CD14-positive monocyte (primary cell): ENCODE measurements at regions not wholly inside any gene's neighbourhood (a gene's known extent, or its start where the extent isn't known, plus 50 kb on each side); places are given as distances from the start of the nearest gene placed in this dataset.

ENCODE experiments used
- DNase-seq, 3 donors: peaks; one replicate each; pipeline ENCODE4 v3.0.0-alpha.2; 2011 to 2022
- H2AFZ ChIP-seq: 2 replicates; pipeline ENCODE4 v1.6.0; 2012; ENCODE audit warnings: mild to moderate bottlenecking, low read depth, low read length, inconsistent platforms; ENCODE audit not compliant: insufficient read depth, poor library complexity, severe bottlenecking
- H3K27ac ChIP-seq, 2 donors: 1 replicate in 1 of 2; 2 replicates in 1 of 2; pipeline ENCODE4 v1.5.1; 2012 to 2013; ENCODE audit warnings: low read length in 2 of 2, control low read depth in 1 of 2, inconsistent platforms in 1 of 2, low read depth in 1 of 2, mild to moderate bottlenecking in 1 of 2
- H3K27me3 ChIP-seq, 2 donors: one replicate each; pipeline versions ENCODE4 v1.6.0 to v1.6.1; 2011 to 2013; ENCODE audit warnings: low read length in 2 of 2; ENCODE audit not compliant: control insufficient read depth in 2 of 2, insufficient read depth in 2 of 2
- H3K36me3 ChIP-seq, 2 donors: replicated peaks in 1 of 2; 1 replicate in 1 of 2; 2 replicates in 1 of 2; pipeline versions ENCODE4 v1.5.1 to v1.6.1; 2012 to 2013; ENCODE audit warnings: low read length in 2 of 2, control low read depth in 1 of 2, inconsistent platforms in 1 of 2, mild to moderate bottlenecking in 1 of 2; ENCODE audit not compliant: insufficient read depth in 2 of 2, control insufficient read depth in 1 of 2
- H3K4me1 ChIP-seq, 2 donors: 1 replicate in 1 of 2; 2 replicates in 1 of 2; pipeline versions ENCODE4 v1.5.1 to v1.6.1; 2012 to 2013; ENCODE audit warnings: low read length in 2 of 2, control low read depth in 1 of 2, inconsistent platforms in 1 of 2, mild to moderate bottlenecking in 1 of 2, moderate library complexity in 1 of 2; ENCODE audit not compliant: insufficient read depth in 2 of 2, control insufficient read depth in 1 of 2
- H3K4me2 ChIP-seq: replicated peaks from 2 replicates; pipeline ENCODE3; 2012; ENCODE audit warnings: low read length, moderate library complexity, mild to moderate bottlenecking; ENCODE audit not compliant: poor library complexity, severe bottlenecking; ENCODE audit errors: extremely low read depth
- H3K4me3 ChIP-seq, 3 experiments: fragments of 200-600 bp in 1 of 3; sonication (generic) in 1 of 3; replicated peaks in 1 of 3; 1 replicate in 2 of 3; 2 replicates in 1 of 3; pipeline ENCODE4 v1.5.1; 2011 to 2013; ENCODE audit warnings: low read length in 3 of 3, mild to moderate bottlenecking in 3 of 3, control low read depth in 2 of 3, low read depth in 2 of 3, inconsistent platforms in 1 of 3, moderate library complexity in 1 of 3
- H3K79me2 ChIP-seq: 2 replicates; pipeline ENCODE4 v1.6.0; 2012; ENCODE audit warnings: mild to moderate bottlenecking, control low read depth, inconsistent platforms, low read length, moderate library complexity; ENCODE audit not compliant: insufficient read depth
- H3K9ac ChIP-seq: 2 replicates; pipeline ENCODE4 v1.6.0; 2017; ENCODE audit warnings: low read length, mild to moderate bottlenecking; ENCODE audit not compliant: insufficient read depth, poor library complexity, severe bottlenecking
- H3K9me3 ChIP-seq, 2 donors: replicated peaks in 1 of 2; 1 replicate in 1 of 2; 2 replicates in 1 of 2; pipeline versions ENCODE4 v1.5.1 to v1.6.1; 2012 to 2013; ENCODE audit warnings: low read length in 2 of 2, control low read depth in 1 of 2; ENCODE audit not compliant: control insufficient read depth in 1 of 2, insufficient read depth in 1 of 2
- H4K20me1 ChIP-seq: 2 replicates; pipeline ENCODE4 v1.6.0; 2012; ENCODE audit warnings: mild to moderate bottlenecking, low read length, control low read depth, moderate library complexity; ENCODE audit not compliant: insufficient read depth
- H3K27ac Mint-ChIP-seq, 7 donors: one replicate each; pipeline ENCODE4 v1.8.0; 2020; ENCODE audit warnings: mild to moderate bottlenecking in 7 of 7, mixed read lengths in 7 of 7, moderate library complexity in 6 of 7, inconsistent platforms in 2 of 7
- H3K27me3 Mint-ChIP-seq, 3 donors: one replicate each; pipeline ENCODE4 v1.8.0; 2021 to 2022; ENCODE audit warnings: low read depth in 3 of 3, mild to moderate bottlenecking in 3 of 3, mixed read lengths in 3 of 3, moderate library complexity in 3 of 3, inconsistent platforms in 1 of 3
- H3K36me3 Mint-ChIP-seq, 2 donors: one replicate each; pipeline ENCODE4 v1.8.0; 2020; ENCODE audit warnings: mixed read lengths in 2 of 2, inconsistent platforms in 1 of 2, mild to moderate bottlenecking in 1 of 2
- H3K4me1 Mint-ChIP-seq: one replicate; pipeline ENCODE4 v1.8.0; 2020; ENCODE audit warnings: mild to moderate bottlenecking, mixed read lengths
- H3K4me3 Mint-ChIP-seq, 2 donors: one replicate each; pipeline ENCODE4 v1.8.0; 2020; ENCODE audit warnings: mild to moderate bottlenecking in 2 of 2, mixed read lengths in 2 of 2, moderate library complexity in 1 of 2
- H3K9me3 Mint-ChIP-seq, 7 donors: one replicate each; pipeline ENCODE4 v1.8.0; 2020 to 2022; ENCODE audit warnings: mixed read lengths in 7 of 7, mild to moderate bottlenecking in 6 of 7, moderate library complexity in 6 of 7, inconsistent platforms in 2 of 7
- WGBS: methylation state at CpG from one replicate; pipeline ENCODE4 v1.1.5; 2013; ENCODE audit warnings: missing lambda C conversion rate; ENCODE audit not compliant: insufficient coverage; 5-methylcytosine and 5-hydroxymethylcytosine counted together
- intact Hi-C, 2 donors: fragments of 100-400 bp; cut with micrococcal nuclease; formaldehyde crosslinking; loops; one replicate each; pipeline versions ENCODE4 v1.15.0 to v1.15.1; 2023
- TF ChIP-seq, protein P1 (sequence below): fragments of 200-600 bp; IDR thresholded peaks from one replicate; pipeline ENCODE4 v1.8.0; 2022; ENCODE audit warnings: antibody characterized with exemption, mild to moderate bottlenecking

DNA sequence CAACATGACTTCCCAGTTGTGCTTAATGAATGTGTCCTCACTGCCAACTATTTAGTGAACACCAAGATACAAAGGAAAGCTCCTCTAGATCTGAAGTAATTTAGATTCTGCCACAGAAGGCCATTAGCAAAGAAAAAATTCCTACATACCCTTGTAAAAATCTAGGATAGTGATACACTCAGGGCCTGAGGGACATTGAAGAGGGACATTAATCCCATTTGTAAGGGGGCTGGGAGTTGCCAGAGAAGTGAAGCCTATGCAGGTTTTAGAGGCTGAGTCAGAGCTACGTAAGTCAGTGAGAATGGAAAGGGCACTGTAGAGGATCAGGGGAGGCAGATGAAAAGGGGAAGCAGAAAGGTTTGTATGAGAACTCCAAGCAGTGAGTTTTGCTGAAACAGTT lies 286.9 kb upstream of the TARS1 start:
- Histone ChIP-seq H3K4me1 (no peaks in the 10 kb centered on the region), H3K27ac (no peak overlapping the region), H2AFZ (no peak overlapping the region), H3K9ac (no peak overlapping the region), H3K36me3 (no peaks in the 10 kb centered on the region), H3K4me2 (no peak overlapping the region), H3K9me3 (no peaks in the 10 kb centered on the region), H3K27me3 (no peaks in the 10 kb centered on the region), H3K4me3 (no peak overlapping the region), H3K79me2 (no peaks in the 10 kb centered on the region), H4K20me1 (no peaks in the 10 kb centered on the region)
- TF ChIP-seq, protein P1, sequence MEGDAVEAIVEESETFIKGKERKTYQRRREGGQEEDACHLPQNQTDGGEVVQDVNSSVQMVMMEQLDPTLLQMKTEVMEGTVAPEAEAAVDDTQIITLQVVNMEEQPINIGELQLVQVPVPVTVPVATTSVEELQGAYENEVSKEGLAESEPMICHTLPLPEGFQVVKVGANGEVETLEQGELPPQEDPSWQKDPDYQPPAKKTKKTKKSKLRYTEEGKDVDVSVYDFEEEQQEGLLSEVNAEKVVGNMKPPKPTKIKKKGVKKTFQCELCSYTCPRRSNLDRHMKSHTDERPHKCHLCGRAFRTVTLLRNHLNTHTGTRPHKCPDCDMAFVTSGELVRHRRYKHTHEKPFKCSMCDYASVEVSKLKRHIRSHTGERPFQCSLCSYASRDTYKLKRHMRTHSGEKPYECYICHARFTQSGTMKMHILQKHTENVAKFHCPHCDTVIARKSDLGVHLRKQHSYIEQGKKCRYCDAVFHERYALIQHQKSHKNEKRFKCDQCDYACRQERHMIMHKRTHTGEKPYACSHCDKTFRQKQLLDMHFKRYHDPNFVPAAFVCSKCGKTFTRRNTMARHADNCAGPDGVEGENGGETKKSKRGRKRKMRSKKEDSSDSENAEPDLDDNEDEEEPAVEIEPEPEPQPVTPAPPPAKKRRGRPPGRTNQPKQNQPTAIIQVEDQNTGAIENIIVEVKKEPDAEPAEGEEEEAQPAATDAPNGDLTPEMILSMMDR = no peak
- WGBS = 100% methylated on average over 1 of the region's 1 CpG
- no peaks in the 10 kb centered on the region for H3K4me1 Mint-ChIP-seq
- H3K27me3 Mint-ChIP-seq = peaks cover 0 to 4% (median 0%) of the 10 kb centered on the region in 3 donors
- no peak overlapping the region for H3K4me3 Mint-ChIP-seq
- intact Hi-C loops = no loop called here
- no peaks in the 10 kb centered on the region for H3K36me3 Mint-ChIP-seq
- H3K9me3 Mint-ChIP-seq = peaks cover 2 to 12% (median 6%) of the 10 kb centered on the region in 7 donors
- no peak overlapping the region for H3K27ac Mint-ChIP-seq
- no peak for DNase-seq

DNA sequence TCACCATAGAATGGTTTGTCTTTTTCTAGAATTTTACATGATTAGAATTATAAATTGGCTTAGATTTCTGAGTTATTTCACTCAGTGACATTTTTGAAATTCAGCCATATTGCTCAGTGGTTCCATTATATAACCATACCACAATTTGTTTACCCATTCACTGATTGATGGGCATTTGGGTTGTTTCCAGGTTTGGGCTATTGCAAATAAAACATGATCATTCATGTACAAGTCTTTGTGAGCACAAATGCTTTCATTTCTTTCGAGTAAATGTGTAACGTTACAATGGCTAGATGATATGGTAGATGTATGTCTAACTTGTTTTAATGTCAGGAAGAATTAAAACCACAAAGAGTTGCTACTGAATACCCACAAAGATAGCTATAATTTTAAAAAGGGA lies 279.9 kb upstream of the TARS1 start:
- no peak overlapping the region for H3K9ac ChIP-seq
- Mint-ChIP-seq H3K36me3 (no peaks in the 10 kb centered on the region), H3K4me1 (no peaks in the 10 kb centered on the region), H3K9me3 (peaks cover 7 to 16% (median 13%) of the 10 kb centered on the region in 7 donors), H3K4me3 (no peak overlapping the region), H3K27ac (no peak overlapping the region), H3K27me3 (no peaks in the 10 kb centered on the region)
- no peak for DNase-seq
- H3K9me3 ChIP-seq = peaks cover 0 to 10% of the 10 kb centered on the region in 2 donors
- no peak overlapping the region for H3K27ac ChIP-seq
- no CpG with 5 or more reads among the region's 2 CpGs for WGBS
- H3K4me3 ChIP-seq = no peak overlapping the region
- H3K27me3 ChIP-seq = no peaks in the 10 kb centered on the region
- no peaks in the 10 kb centered on the region for H3K36me3 ChIP-seq
- H3K4me2 ChIP-seq = no peak overlapping the region
- TF ChIP-seq, protein P1 = no peak
- H3K79me2 ChIP-seq = no peaks in the 10 kb centered on the region
- intact Hi-C loops = no loop called here
- H3K4me1 ChIP-seq = no peaks in the 10 kb centered on the region
- H4K20me1 ChIP-seq = no peaks in the 10 kb centered on the region
- no peak overlapping the region for H2AFZ ChIP-seq
